ENCODE measurements at regions not wholly inside any gene's neighbourhood (a gene's known extent, or its start where the extent isn't known, plus 50 kb on each side); places are given as distances from the start of the nearest gene placed in this dataset.

- TF ChIP-seq CTCF (IDR thresholded peaks at IDR 0.05; ENCODE audit: control insufficient read depth, insufficient read depth, low read depth, low read length, missing control alignments): no peak
- no peak overlapping the region for H3K4me3 ChIP-seq (ENCODE audit: control insufficient read depth, low read depth, low read length)
Observed at GRCh38 chr11:112628676-112629075, 332.5 kb upstream of the NCAM1 start.

DNA sequence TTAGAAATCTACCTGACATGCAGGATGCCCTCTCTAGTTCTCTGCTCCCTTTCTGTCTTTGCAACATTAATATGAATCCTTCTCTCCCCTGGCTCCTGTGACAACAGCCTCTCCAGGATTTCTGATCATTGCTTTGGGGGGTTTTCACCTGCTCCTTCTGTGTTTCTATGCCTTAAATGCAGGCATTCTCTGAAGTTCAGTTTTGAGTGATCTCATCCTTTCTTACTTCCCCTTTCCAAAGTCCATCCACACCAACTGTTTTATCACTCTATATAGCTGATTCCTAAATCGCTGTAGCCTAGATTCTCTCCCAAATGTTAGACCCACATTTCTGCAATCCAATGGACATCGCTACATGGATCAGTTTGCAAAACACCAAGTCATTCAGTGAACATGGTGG lies 330.7 kb upstream of the NCAM1 start:
- H3K4me3 ChIP-seq (ENCODE audit: control insufficient read depth, low read depth, low read length): no peak overlapping the region
- no peak for TF ChIP-seq CTCF (IDR thresholded peaks at IDR 0.05; ENCODE audit: control insufficient read depth, insufficient read depth, low read depth, low read length, missing control alignments)

More at GRCh38 chr11:112628676-112629075, 332.5 kb upstream of the NCAM1 start:
- no peak for DNase-seq (ENCODE audit: low read depth)

DNA sequence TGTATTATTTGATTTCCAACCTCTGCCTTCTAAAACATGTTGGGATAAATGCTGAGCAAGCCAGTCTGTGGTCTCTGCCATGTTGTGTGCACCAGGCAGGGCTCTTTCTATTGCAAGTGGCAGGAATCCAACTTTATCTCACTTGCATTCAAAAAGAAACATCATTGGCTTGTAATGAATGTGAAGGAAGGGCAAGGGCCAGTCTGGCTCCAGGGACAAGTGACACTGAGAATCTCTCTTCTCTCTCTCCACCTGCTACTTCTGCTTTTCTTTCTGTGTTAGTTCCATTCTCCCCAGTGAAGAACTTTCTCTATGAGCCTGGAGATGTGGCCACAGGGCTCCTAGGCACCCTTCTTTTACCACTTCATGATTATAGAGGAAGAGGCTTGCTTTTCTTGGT lies 329.9 kb upstream of the NCAM1 start:
- TF ChIP-seq CTCF (IDR thresholded peaks at IDR 0.05; ENCODE audit: control insufficient read depth, insufficient read depth, low read depth, low read length, missing control alignments): no peak
- no peak overlapping the region for H3K4me3 ChIP-seq (ENCODE audit: control insufficient read depth, low read depth, low read length)
- DNase-seq (ENCODE audit: low read depth): no peak

More for the DNA sequence above, 330.7 kb upstream of the NCAM1 start:
- DNase-seq (ENCODE audit: low read depth): no peak

DNA sequence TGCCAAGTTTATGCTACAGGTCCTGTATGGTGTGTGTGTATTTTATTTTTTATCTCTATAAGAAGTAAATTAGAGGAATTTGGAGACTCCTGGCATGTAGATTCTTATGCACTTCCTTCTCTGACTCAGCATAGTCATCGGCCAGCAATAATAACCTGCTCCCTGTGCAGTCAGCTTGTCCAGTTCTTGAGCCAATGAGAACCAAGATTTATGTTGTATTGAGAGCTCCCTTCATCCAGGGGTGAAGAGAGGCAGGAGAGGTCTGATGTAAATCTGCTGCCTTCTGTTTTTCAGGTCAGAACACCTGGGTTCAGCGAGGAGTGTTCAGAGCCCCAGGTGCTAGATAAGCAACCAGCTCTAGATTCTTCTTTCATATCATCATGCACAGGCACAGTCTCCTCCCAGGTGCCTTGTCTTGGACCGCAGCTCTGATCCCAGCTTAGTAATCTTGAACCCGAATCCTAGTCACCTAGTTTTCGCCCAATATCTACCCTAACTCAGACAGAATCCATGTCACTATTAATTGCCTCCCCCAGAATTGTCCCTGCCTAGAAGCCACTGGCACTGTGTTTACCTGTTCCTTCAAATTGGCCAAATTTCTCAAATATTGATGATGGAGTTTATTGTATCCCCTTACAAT lies 328.2 kb upstream of the NCAM1 start:
- no peak for DNase-seq (ENCODE audit: low read depth)
- no peak for TF ChIP-seq CTCF (IDR thresholded peaks at IDR 0.05; ENCODE audit: control insufficient read depth, insufficient read depth, low read depth, low read length, missing control alignments)
- no peak overlapping the region for H3K4me3 ChIP-seq (ENCODE audit: control insufficient read depth, low read depth, low read length)

DNA sequence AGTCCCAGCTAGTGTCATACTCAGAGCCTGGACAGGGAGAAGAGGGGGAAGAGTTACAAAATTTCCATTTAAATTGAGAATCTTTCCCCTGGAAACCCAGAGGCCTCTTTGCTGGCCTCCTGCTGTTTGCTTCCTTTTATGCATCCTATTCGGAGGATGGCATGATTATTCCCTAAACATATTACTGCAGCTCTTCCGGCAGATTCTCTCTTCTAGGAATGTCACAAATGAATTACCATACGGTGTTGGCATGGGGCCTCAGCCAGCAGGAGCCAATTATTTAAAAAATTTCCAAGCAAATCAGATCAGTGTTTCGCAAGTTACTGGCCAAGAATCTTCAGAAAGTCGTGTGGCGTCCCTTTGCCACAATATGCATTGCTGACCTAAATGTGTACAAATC lies 326.7 kb upstream of the NCAM1 start:
- no peak overlapping the region for H3K4me3 ChIP-seq (ENCODE audit: control insufficient read depth, low read depth, low read length)
- no peak for DNase-seq (ENCODE audit: low read depth)
- no peak for TF ChIP-seq CTCF (IDR thresholded peaks at IDR 0.05; ENCODE audit: control insufficient read depth, insufficient read depth, low read depth, low read length, missing control alignments)

GRCh38 chr11:112634995-112635737 lies 326.1 kb upstream of the NCAM1 start:
- DNase-seq (ENCODE audit: low read depth): no peak
- no peak overlapping the region for H3K4me3 ChIP-seq (ENCODE audit: control insufficient read depth, low read depth, low read length)
- TF ChIP-seq CTCF (IDR thresholded peaks at IDR 0.05; ENCODE audit: control insufficient read depth, insufficient read depth, low read depth, low read length, missing control alignments): no peak
